Fibroblast of pulmonary artery (primary cell): ENCODE measurements at regions not wholly inside any gene's neighbourhood (a gene's known extent, or its start where the extent isn't known, plus 50 kb on each side); places are given as distances from the start of the nearest gene placed in this dataset.
A peak's percentile ranks its signal among the peaks of the same experiment; 100 is the strongest.

Experiments used
- DNase-seq: peaks from one replicate; pipeline ENCODE4 v3.0.0-alpha.2; 2010; ENCODE audit warnings: low read depth
- H3K4me3 ChIP-seq: replicated peaks from 2 replicates; pipeline ENCODE4 v1.5.1; 2011; ENCODE audit warnings: low read depth, mild to moderate bottlenecking, control low read depth, low read length, moderate library complexity
- TF ChIP-seq, protein P1 (sequence below): IDR thresholded peaks from 2 replicates; pipeline ENCODE4 v1.5.1; 2011; ENCODE audit warnings: mild to moderate bottlenecking, control low read depth, low read length, inconsistent platforms; ENCODE audit errors: missing control alignments

GRCh38 chr4:126563389-126563788 is 1069.4 kb upstream of the INTU start:
- H3K4me3 ChIP-seq, result no peak overlapping the region
- DNase-seq, result no peak
- TF ChIP-seq, protein P1, sequence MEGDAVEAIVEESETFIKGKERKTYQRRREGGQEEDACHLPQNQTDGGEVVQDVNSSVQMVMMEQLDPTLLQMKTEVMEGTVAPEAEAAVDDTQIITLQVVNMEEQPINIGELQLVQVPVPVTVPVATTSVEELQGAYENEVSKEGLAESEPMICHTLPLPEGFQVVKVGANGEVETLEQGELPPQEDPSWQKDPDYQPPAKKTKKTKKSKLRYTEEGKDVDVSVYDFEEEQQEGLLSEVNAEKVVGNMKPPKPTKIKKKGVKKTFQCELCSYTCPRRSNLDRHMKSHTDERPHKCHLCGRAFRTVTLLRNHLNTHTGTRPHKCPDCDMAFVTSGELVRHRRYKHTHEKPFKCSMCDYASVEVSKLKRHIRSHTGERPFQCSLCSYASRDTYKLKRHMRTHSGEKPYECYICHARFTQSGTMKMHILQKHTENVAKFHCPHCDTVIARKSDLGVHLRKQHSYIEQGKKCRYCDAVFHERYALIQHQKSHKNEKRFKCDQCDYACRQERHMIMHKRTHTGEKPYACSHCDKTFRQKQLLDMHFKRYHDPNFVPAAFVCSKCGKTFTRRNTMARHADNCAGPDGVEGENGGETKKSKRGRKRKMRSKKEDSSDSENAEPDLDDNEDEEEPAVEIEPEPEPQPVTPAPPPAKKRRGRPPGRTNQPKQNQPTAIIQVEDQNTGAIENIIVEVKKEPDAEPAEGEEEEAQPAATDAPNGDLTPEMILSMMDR, result no peak

GRCh38 chr4:126564283-126564854 is 1068.4 kb upstream of the INTU start:
- TF ChIP-seq, protein P1, result no peak
- DNase-seq, result no peak
- H3K4me3 ChIP-seq, result no peak overlapping the region

GRCh38 chr4:126568652-126569570 is 1063.8 kb upstream of the INTU start:
- TF ChIP-seq, protein P1, result no peak
- no peak for DNase-seq
- H3K4me3 ChIP-seq, result no peak overlapping the region

DNA sequence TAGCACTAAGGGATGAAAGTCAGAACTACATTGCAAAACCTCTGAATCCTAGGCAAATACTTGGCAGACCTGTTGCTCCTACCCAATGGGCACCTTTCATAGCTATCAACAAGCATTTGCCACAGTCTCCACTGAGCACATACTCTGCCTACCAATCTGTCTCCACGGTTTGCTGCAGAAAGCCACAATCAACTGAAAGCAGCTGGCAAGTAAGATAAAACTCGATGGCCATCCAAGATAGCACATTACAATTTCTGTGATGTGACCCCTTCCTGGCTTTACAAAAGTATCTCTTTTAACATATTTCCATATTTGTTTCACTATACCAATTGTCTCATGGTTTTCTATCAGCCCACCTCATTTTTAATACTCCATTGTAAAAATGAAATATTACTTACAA is 1060.5 kb upstream of the INTU start:
- no peak overlapping the region for H3K4me3 ChIP-seq
- TF ChIP-seq, protein P1, result no peak
- DNase-seq, result no peak

GRCh38 chr4:126582737-126583136 is 1050.0 kb upstream of the INTU start:
- no peak overlapping the region for H3K4me3 ChIP-seq
- TF ChIP-seq, protein P1, result peak; percentile 47
- DNase-seq, result peak; percentile 25

- TF ChIP-seq, protein P1, result peak; percentile 60
- DNase-seq, result peak; percentile 52
- no peak overlapping the region for H3K4me3 ChIP-seq
Observed at GRCh38 chr4:126583509-126583908, 1049.2 kb upstream of the INTU start.
